ENCODE measurements at regions not wholly inside any gene's neighbourhood (a gene's known extent, or its start where the extent isn't known, plus 50 kb on each side); places are given as distances from the start of the nearest gene placed in this dataset.

GRCh38 chr9:80009204-80009603, 437.4 kb downstream of the TLE4 start:
- no peaks in the 10 kb centered on the region for H3K9me3 ChIP-seq
- H3K4me1 ChIP-seq = no peaks in the 10 kb centered on the region
- TF ChIP-seq EP300 (IDR thresholded peaks at IDR 0.05) (no peak), CTCF (IDR thresholded peaks at IDR 0.05) (no peak), POLR2A (IDR thresholded peaks at IDR 0.05) (no peak), POLR2AphosphoS5 (IDR thresholded peaks at IDR 0.05) (no peak)
- ATAC-seq (ENCODE audit: low FRiP score in 2 of 2) (no peak), DNase-seq (no peak)
- 75 to 77% methylated on average over 3 of the region's 3 CpGs for WGBS, 2 donors
- H3K27ac ChIP-seq = no peak overlapping the region
- H3K36me3 ChIP-seq = no peaks in the 10 kb centered on the region
- no peaks in the 10 kb centered on the region for H3K27me3 ChIP-seq
- no peak overlapping the region for H3K4me3 ChIP-seq

GRCh38 chr9:80004714-80005113, 432.9 kb downstream of the TLE4 start:
- H3K27me3 ChIP-seq = no peaks in the 10 kb centered on the region
- no peak overlapping the region for H3K4me3 ChIP-seq
- H3K9me3 ChIP-seq = no peaks in the 10 kb centered on the region
- no peak for ATAC-seq (ENCODE audit: low FRiP score in 2 of 2)
- no peak for DNase-seq
- TF ChIP-seq POLR2AphosphoS5 (IDR thresholded peaks at IDR 0.05) = no peak
- no peak for TF ChIP-seq POLR2A (IDR thresholded peaks at IDR 0.05)
- no peak for TF ChIP-seq CTCF (IDR thresholded peaks at IDR 0.05)
- no peak for TF ChIP-seq EP300 (IDR thresholded peaks at IDR 0.05)
- H3K36me3 ChIP-seq = no peaks in the 10 kb centered on the region
- H3K4me1 ChIP-seq = no peaks in the 10 kb centered on the region
- no peak overlapping the region for H3K27ac ChIP-seq

GRCh38 chr9:79990536-79990935, 418.8 kb downstream of the TLE4 start:
- DNase-seq = no peak
- ATAC-seq (ENCODE audit: low FRiP score in 2 of 2) = no peak
- WGBS, 2 donors = 18 to 25% methylated on average over 1 of the region's 1 CpG
- no peak overlapping the region for H3K4me3 ChIP-seq
- TF ChIP-seq CTCF (IDR thresholded peaks at IDR 0.05) = no peak
- TF ChIP-seq EP300 (IDR thresholded peaks at IDR 0.05) = no peak
- TF ChIP-seq POLR2A (IDR thresholded peaks at IDR 0.05) = no peak
- TF ChIP-seq POLR2AphosphoS5 (IDR thresholded peaks at IDR 0.05) = no peak
- H3K27me3 ChIP-seq = no peaks in the 10 kb centered on the region
- H3K9me3 ChIP-seq = no peaks in the 10 kb centered on the region
- no peak overlapping the region for H3K27ac ChIP-seq
- H3K4me1 ChIP-seq = no peaks in the 10 kb centered on the region
- no peaks in the 10 kb centered on the region for H3K36me3 ChIP-seq

- no peaks in the 10 kb centered on the region for H3K4me1 ChIP-seq
- no peak for TF ChIP-seq POLR2AphosphoS5 (IDR thresholded peaks at IDR 0.05)
- TF ChIP-seq POLR2A (IDR thresholded peaks at IDR 0.05) = no peak
- no peak for TF ChIP-seq CTCF (IDR thresholded peaks at IDR 0.05)
- no peak for TF ChIP-seq EP300 (IDR thresholded peaks at IDR 0.05)
- no peak overlapping the region for H3K4me3 ChIP-seq
- no peaks in the 10 kb centered on the region for H3K27me3 ChIP-seq
- no peak overlapping the region for H3K27ac ChIP-seq
- peak in 1 of 2 donors; percentile 57 for ATAC-seq (ENCODE audit: low FRiP score in 2 of 2)
- no peaks in the 10 kb centered on the region for H3K36me3 ChIP-seq
- no peak for DNase-seq
- H3K9me3 ChIP-seq = no peaks in the 10 kb centered on the region
- WGBS, 2 donors = 69 to 73% methylated on average over 7 of the region's 7 CpGs
Observed at GRCh38 chr9:79989079-79989478, 417.3 kb downstream of the TLE4 start.

GRCh38 chr9:79988126-79988525, 416.4 kb downstream of the TLE4 start:
- 89 to 100% methylated on average over 1 of the region's 1 CpG for WGBS, 2 donors
- no peaks in the 10 kb centered on the region for H3K9me3 ChIP-seq
- H3K4me1 ChIP-seq = no peaks in the 10 kb centered on the region
- H3K27me3 ChIP-seq = no peaks in the 10 kb centered on the region
- no peaks in the 10 kb centered on the region for H3K36me3 ChIP-seq
- no peak overlapping the region for H3K27ac ChIP-seq
- DNase-seq (no peak), ATAC-seq (ENCODE audit: low FRiP score in 2 of 2) (no peak)
- no peak for TF ChIP-seq EP300 (IDR thresholded peaks at IDR 0.05)
- TF ChIP-seq POLR2A (IDR thresholded peaks at IDR 0.05) = no peak
- no peak for TF ChIP-seq POLR2AphosphoS5 (IDR thresholded peaks at IDR 0.05)
- TF ChIP-seq CTCF (IDR thresholded peaks at IDR 0.05) = no peak
- no peak overlapping the region for H3K4me3 ChIP-seq

Data from upper lobe of left lung (tissue), 6 donors.